PC-3 (cell line): ENCODE measurements at regions not wholly inside any gene's neighbourhood (a gene's known extent, or its start where the extent isn't known, plus 50 kb on each side); places are given as distances from the start of the nearest gene placed in this dataset.
"Not testable (repeated sequence)": the region's sequence is repeated elsewhere in the genome, so short reads cannot be mapped to it uniquely, and the experiment has no call there.

Experiments
- ATAC-seq: fragments of 200-7000 bp; cut with Tn5 transposase; 2 replicates; pipeline ENCODE4 v1.9.1; 2020; ENCODE audit warnings: mild to moderate bottlenecking, moderate library complexity
- BruUV-seq: library from RNA; stranded (reverse); fragments of 400-500 nt; replicated peaks from 2 replicates; lab custom pipeline; 2021; lab: Mats Ljungman, UMichigan
- CTCF ChIA-PET: fragments of 300-600 bp; sonication (Branson Sonifier 250); formaldehyde crosslinking; loops from one replicate; lab custom pipeline; 2022; ENCODE audit warnings: antibody characterized with exemption; lab: Charles Lee
- POLR2A ChIA-PET: fragments of 300-600 bp; sonication (Branson Sonifier 250); formaldehyde crosslinking; loops from one replicate; lab custom pipeline; 2022; ENCODE audit warnings: antibody characterized with exemption; ENCODE audit not compliant: unreplicated experiment; lab: Charles Lee
- DNase-seq: peaks from one replicate; pipeline ENCODE4 v3.0.0-alpha.2; 2015
- H2AFZ ChIP-seq: fragments of 300-600 bp; sonication (generic); 2 replicates; pipeline ENCODE4 v1.6.0; 2016; ENCODE audit warnings: antibody characterized with exemption, low read length
- H3F3A ChIP-seq: fragments of 300-600 bp; sonication (generic); one replicate; pipeline ENCODE4 v1.6.0; 2017; ENCODE audit warnings: antibody characterized with exemption, low read length, control low read depth, mild to moderate bottlenecking; ENCODE audit not compliant: unreplicated experiment
- H3K27ac ChIP-seq: fragments of 300-600 bp; sonication (generic); 2 replicates; pipeline ENCODE4 v1.5.1; 2016; ENCODE audit warnings: mild to moderate bottlenecking, low read length
- H3K27me3 ChIP-seq: fragments of 300-600 bp; sonication (generic); 2 replicates; pipeline ENCODE4 v1.6.1; 2016; ENCODE audit warnings: low read length, mixed read lengths
- H3K36me3 ChIP-seq: fragments of 300-600 bp; sonication (generic); 2 replicates; pipeline ENCODE4 v1.6.1; 2016; ENCODE audit warnings: low read depth, mixed run types, low read length, mixed read lengths
- H3K4me1 ChIP-seq: fragments of 300-600 bp; sonication (generic); 2 replicates; pipeline ENCODE4 v1.5.1; 2016; ENCODE audit warnings: low read length; ENCODE audit not compliant: insufficient read depth
- H3K4me2 ChIP-seq: fragments of 300-600 bp; sonication (generic); 2 replicates; pipeline ENCODE4 v1.6.0; 2016; ENCODE audit warnings: low read length
- H3K4me3 ChIP-seq: fragments of 300-600 bp; sonication (generic); 2 replicates; pipeline ENCODE4 v1.5.1; 2016; ENCODE audit warnings: mild to moderate bottlenecking, low read length, mixed read lengths
- H3K79me2 ChIP-seq: fragments of 300-600 bp; sonication (generic); 2 replicates; pipeline ENCODE4 v1.6.1; 2017; ENCODE audit warnings: low read length, mixed read lengths
- H3K9ac ChIP-seq: fragments of 300-600 bp; sonication (generic); 2 replicates; pipeline ENCODE4 v1.6.0; 2016; ENCODE audit warnings: mild to moderate bottlenecking, low read length
- H3K9me2 ChIP-seq: fragments of 300-600 bp; sonication (generic); replicated peaks from 2 replicates; pipeline ENCODE4 v1.6.1; 2016; ENCODE audit warnings: mixed run types, low read length, mixed read lengths
- H3K9me3 ChIP-seq: fragments of 300-600 bp; sonication (generic); 2 replicates; pipeline ENCODE4 v1.6.1; 2016; ENCODE audit warnings: low read length, mixed read lengths
- H4K20me1 ChIP-seq: fragments of 300-600 bp; sonication (generic); 2 replicates; pipeline ENCODE4 v1.6.1; 2016; ENCODE audit warnings: low read length, mixed read lengths
- CTCF ChIP-seq: fragments of 300-600 bp; sonication (generic); conservative IDR thresholded peaks from 2 replicates; pipeline ENCODE4 v1.5.1; 2017; ENCODE audit warnings: antibody characterized with exemption, low read depth, mild to moderate bottlenecking, low read length
- EZH2 ChIP-seq: fragments of 300-600 bp; sonication (generic); IDR thresholded peaks from one replicate; pipeline ENCODE4 v1.6.1; 2017; ENCODE audit warnings: antibody characterized with exemption, mild to moderate bottlenecking, low read length; ENCODE audit not compliant: unreplicated experiment
- EZH2phosphoT487 ChIP-seq: fragments of 300-600 bp; sonication (generic); IDR thresholded peaks from 2 replicates; pipeline ENCODE4 v1.6.1; 2018; ENCODE audit warnings: mild to moderate bottlenecking, antibody characterized with exemption, low read length, borderline replicate concordance
- intact Hi-C: fragments of 100-400 bp; cut with micrococcal nuclease; formaldehyde crosslinking; loops from 2 replicates; pipeline ENCODE4 v1.9.0; 2023

- no peak overlapping the region for H3K4me3 ChIP-seq
- POLR2A ChIA-PET: no interaction called here
- H3K9ac ChIP-seq: no peak overlapping the region
- no peaks in the 10 kb centered on the region for H3K36me3 ChIP-seq
- no peak overlapping the region for H3K27ac ChIP-seq
- DNase-seq (no peak), ATAC-seq (no peak)
- intact Hi-C loops: no loop called here
- H2AFZ ChIP-seq: no peak overlapping the region
- H3K4me1 ChIP-seq: no peaks in the 10 kb centered on the region
- no peaks in the 10 kb centered on the region for H4K20me1 ChIP-seq
- H3K4me2 ChIP-seq: no peak overlapping the region
- no peaks in the 10 kb centered on the region for H3K9me2 ChIP-seq
- TF ChIP-seq CTCF (no peak), EZH2phosphoT487 (no peak), EZH2 (no peak)
- H3F3A ChIP-seq: no peaks in the 10 kb centered on the region
- CTCF ChIA-PET: no interaction called here
- H3K9me3 ChIP-seq: no peaks in the 10 kb centered on the region
- no peaks in the 10 kb centered on the region for H3K27me3 ChIP-seq
- H3K79me2 ChIP-seq: no peaks in the 10 kb centered on the region
- no TSS peak for BruUV-seq
Measured at GRCh38 chr4:20159516-20159915, 92.2 kb upstream of the SLIT2 start.

GRCh38 chr4:20158195-20158594, 93.5 kb upstream of the SLIT2 start:
- no peaks in the 10 kb centered on the region for H3K9me3 ChIP-seq
- TF ChIP-seq CTCF (no peak), EZH2phosphoT487 (no peak), EZH2 (no peak)
- no peak overlapping the region for H3K9ac ChIP-seq
- CTCF ChIA-PET: no interaction called here
- no TSS peak for BruUV-seq
- no peaks in the 10 kb centered on the region for H3K9me2 ChIP-seq
- ATAC-seq: no peak
- H3K27me3 ChIP-seq: no peaks in the 10 kb centered on the region
- H3F3A ChIP-seq: no peaks in the 10 kb centered on the region
- no peak overlapping the region for H3K27ac ChIP-seq
- H3K79me2 ChIP-seq: no peaks in the 10 kb centered on the region
- H3K4me3 ChIP-seq: no peak overlapping the region
- no peaks in the 10 kb centered on the region for H4K20me1 ChIP-seq
- POLR2A ChIA-PET: no interaction called here
- H3K4me1 ChIP-seq: no peaks in the 10 kb centered on the region
- H3K4me2 ChIP-seq: no peak overlapping the region
- H3K36me3 ChIP-seq: no peaks in the 10 kb centered on the region
- DNase-seq: no peak
- intact Hi-C loops: no loop called here
- H2AFZ ChIP-seq: no peak overlapping the region

GRCh38 chr4:20151436-20151835, 100.3 kb upstream of the SLIT2 start:
- no peak for ATAC-seq
- H3K4me2 ChIP-seq: no peak overlapping the region
- H3K79me2 ChIP-seq: no peaks in the 10 kb centered on the region
- peak; percentile 1 for DNase-seq
- no peak overlapping the region for H3K9ac ChIP-seq
- no TSS peak for BruUV-seq
- H3K4me3 ChIP-seq: no peak overlapping the region
- H3K27me3 ChIP-seq: no peaks in the 10 kb centered on the region
- no peaks in the 10 kb centered on the region for H3K36me3 ChIP-seq
- CTCF ChIA-PET: no interaction called here
- POLR2A ChIA-PET: no interaction called here
- no peaks in the 10 kb centered on the region for H3K9me3 ChIP-seq
- TF ChIP-seq EZH2: no peak
- no peak for TF ChIP-seq EZH2phosphoT487
- no peak for TF ChIP-seq CTCF
- no peak overlapping the region for H3K27ac ChIP-seq
- no peaks in the 10 kb centered on the region for H3K4me1 ChIP-seq
- H2AFZ ChIP-seq: no peak overlapping the region
- H4K20me1 ChIP-seq: no peaks in the 10 kb centered on the region
- intact Hi-C loops: no loop called here
- H3K9me2 ChIP-seq: no peaks in the 10 kb centered on the region
- H3F3A ChIP-seq: no peaks in the 10 kb centered on the region

- H2AFZ ChIP-seq, H3K9ac ChIP-seq, CTCF ChIA-PET, H3K4me1 ChIP-seq, ATAC-seq, DNase-seq, H3K27ac ChIP-seq, H3F3A ChIP-seq, H3K27me3 ChIP-seq, H3K4me3 ChIP-seq, H3K9me3 ChIP-seq, H4K20me1 ChIP-seq, H3K36me3 ChIP-seq, BruUV-seq, H3K79me2 ChIP-seq, H3K4me2 ChIP-seq, H3K9me2 ChIP-seq, intact Hi-C loops: not testable (repeated sequence)
- POLR2A ChIA-PET: interaction anchor here (0.7 kb wide), 1 partner anchor 534 kb away, joined by 3 read pairs; no protein-coding TSS in a partner anchor
Measured at GRCh38 chr4:20149143-20149542, 102.6 kb upstream of the SLIT2 start.
